Duodenal mucosa (tissue), 2 donors: ENCODE measurements at regions not wholly inside any gene's neighbourhood (a gene's known extent, or its start where the extent isn't known, plus 50 kb on each side); places are given as distances from the start of the nearest gene placed in this dataset.
"Not testable (repeated sequence)": the region's sequence is repeated elsewhere in the genome, so short reads cannot be mapped to it uniquely, and the experiment has no call there.

Experiments
- H3K27ac ChIP-seq: one replicate; pipeline ENCODE4 v1.7.0; 2013; ENCODE audit warnings: low read depth, low read length
- H3K27me3 ChIP-seq, 2 donors: one replicate each; pipeline ENCODE4 v1.7.0; 2013; ENCODE audit warnings: low read length in 2 of 2, control low read depth in 1 of 2; ENCODE audit not compliant: insufficient read depth in 2 of 2, control insufficient read depth in 1 of 2
- H3K36me3 ChIP-seq, 2 donors: one replicate each; pipeline ENCODE4 v1.7.0; 2013; ENCODE audit warnings: low read length in 2 of 2, control low read depth in 1 of 2; ENCODE audit not compliant: insufficient read depth in 2 of 2, control insufficient read depth in 1 of 2
- H3K4me1 ChIP-seq, 2 donors: one replicate each; pipeline ENCODE4 v1.7.0; 2013; ENCODE audit warnings: low read length in 2 of 2, control low read depth in 1 of 2; ENCODE audit not compliant: insufficient read depth in 2 of 2, control insufficient read depth in 1 of 2
- H3K4me3 ChIP-seq, 2 donors: one replicate each; pipeline ENCODE4 v1.7.0; 2013; ENCODE audit warnings: low read length in 2 of 2, low read depth in 1 of 2
- H3K9ac ChIP-seq, 2 donors: one replicate each; pipeline ENCODE4 v1.7.0; 2013; ENCODE audit warnings: low read length in 2 of 2, low read depth in 1 of 2
- H3K9me3 ChIP-seq, 2 donors: one replicate each; pipeline ENCODE4 v1.7.0; 2013; ENCODE audit warnings: low read length in 2 of 2, control low read depth in 1 of 2; ENCODE audit not compliant: control insufficient read depth in 1 of 2

GRCh38 chrX:138897621-138898492, 186.3 kb upstream of the FGF13 start:
- no peaks in the 10 kb centered on the region for H3K9me3 ChIP-seq
- no peak overlapping the region for H3K9ac ChIP-seq
- no peak overlapping the region for H3K27ac ChIP-seq
- no peaks in the 10 kb centered on the region for H3K4me1 ChIP-seq
- no peaks in the 10 kb centered on the region for H3K27me3 ChIP-seq
- H3K36me3 ChIP-seq = no peaks in the 10 kb centered on the region
- H3K4me3 ChIP-seq = no peak overlapping the region

- Histone ChIP-seq H3K27ac (no peak overlapping the region), H3K9ac (no peak overlapping the region), H3K36me3 (no peaks in the 10 kb centered on the region), H3K4me1 (no peaks in the 10 kb centered on the region), H3K9me3 (no peaks in the 10 kb centered on the region), H3K4me3 (no peak overlapping the region), H3K27me3 (no peaks in the 10 kb centered on the region)
Measured at GRCh38 chrX:138890491-138890890, 179.0 kb upstream of the FGF13 start.

- Histone ChIP-seq H3K4me1 (no peaks in the 10 kb centered on the region), H3K27ac (no peak overlapping the region), H3K4me3 (no peak overlapping the region), H3K36me3 (no peaks in the 10 kb centered on the region), H3K9me3 (no peaks in the 10 kb centered on the region), H3K27me3 (no peaks in the 10 kb centered on the region), H3K9ac (no peak overlapping the region)
Measured at GRCh38 chrX:138889149-138889548, 177.6 kb upstream of the FGF13 start.

GRCh38 chrX:138886769-138887168, 175.3 kb upstream of the FGF13 start:
- no peak overlapping the region for H3K9ac ChIP-seq
- no peaks in the 10 kb centered on the region for H3K36me3 ChIP-seq
- no peak overlapping the region for H3K4me3 ChIP-seq
- H3K27me3 ChIP-seq = no peaks in the 10 kb centered on the region
- H3K27ac ChIP-seq = no peak overlapping the region
- no peaks in the 10 kb centered on the region for H3K4me1 ChIP-seq
- no peaks in the 10 kb centered on the region for H3K9me3 ChIP-seq

- H3K27ac ChIP-seq = no peak overlapping the region
- no peaks in the 10 kb centered on the region for H3K27me3 ChIP-seq
- H3K9ac ChIP-seq = no peak overlapping the region
- no peak overlapping the region for H3K4me3 ChIP-seq
- H3K9me3 ChIP-seq = no peaks in the 10 kb centered on the region
- H3K36me3 ChIP-seq = no peaks in the 10 kb centered on the region
- no peaks in the 10 kb centered on the region for H3K4me1 ChIP-seq
Measured at GRCh38 chrX:138885886-138886285, 174.4 kb upstream of the FGF13 start.

- H3K36me3 ChIP-seq, H3K27ac ChIP-seq, H3K4me3 ChIP-seq, H3K9me3 ChIP-seq, H3K27me3 ChIP-seq, H3K4me1 ChIP-seq, H3K9ac ChIP-seq: not testable (repeated sequence)
Measured at GRCh38 chrX:138880293-138880692, 168.8 kb upstream of the FGF13 start.

- H3K27me3 ChIP-seq = no peaks in the 10 kb centered on the region
Measured at GRCh38 chrX:138877746-138878145, 166.2 kb upstream of the FGF13 start.

GRCh38 chrX:138875472-138875871, 164.0 kb upstream of the FGF13 start:
- H3K4me1 ChIP-seq = no peaks in the 10 kb centered on the region
- H3K27me3 ChIP-seq = no peaks in the 10 kb centered on the region
- no peaks in the 10 kb centered on the region for H3K36me3 ChIP-seq
- no peak overlapping the region for H3K9ac ChIP-seq
- H3K4me3 ChIP-seq = no peak overlapping the region
- no peaks in the 10 kb centered on the region for H3K9me3 ChIP-seq
- no peak overlapping the region for H3K27ac ChIP-seq

More at GRCh38 chrX:138877746-138878145, 166.2 kb upstream of the FGF13 start:
- H3K4me1 ChIP-seq = no peaks in the 10 kb centered on the region
- no peak overlapping the region for H3K9ac ChIP-seq
- H3K36me3 ChIP-seq = no peaks in the 10 kb centered on the region
- no peak overlapping the region for H3K4me3 ChIP-seq
- no peak overlapping the region for H3K27ac ChIP-seq
- H3K9me3 ChIP-seq = no peaks in the 10 kb centered on the region

GRCh38 chrX:138874271-138874935, 162.9 kb upstream of the FGF13 start:
- H3K27ac ChIP-seq = no peak overlapping the region
- no peaks in the 10 kb centered on the region for H3K27me3 ChIP-seq
- no peak overlapping the region for H3K4me3 ChIP-seq
- no peaks in the 10 kb centered on the region for H3K4me1 ChIP-seq
- H3K9me3 ChIP-seq = no peaks in the 10 kb centered on the region
- no peak overlapping the region for H3K9ac ChIP-seq
- no peaks in the 10 kb centered on the region for H3K36me3 ChIP-seq

GRCh38 chrX:138873640-138874039, 162.1 kb upstream of the FGF13 start:
- H3K9ac ChIP-seq, H3K4me1 ChIP-seq, H3K27me3 ChIP-seq, H3K36me3 ChIP-seq, H3K4me3 ChIP-seq, H3K9me3 ChIP-seq, H3K27ac ChIP-seq: not testable (repeated sequence)
